Prostate gland (tissue), 2 donors: ENCODE measurements at regions not wholly inside any gene's neighbourhood (a gene's known extent, or its start where the extent isn't known, plus 50 kb on each side); places are given as distances from the start of the nearest gene placed in this dataset.

Source experiments
- DNase-seq: peaks from one replicate; pipeline ENCODE4 v3.0.0-alpha.2; 2019; ENCODE audit warnings: low spot score
- H3K27ac ChIP-seq, 2 donors: fragments of 200-600 bp; sonication (generic); 2 replicates each; pipeline ENCODE4 v1.5.1; 2017 to 2019
- H3K27me3 ChIP-seq: fragments of 200-600 bp; sonication (generic); replicated peaks from 2 replicates; pipeline ENCODE4 v1.5.1; 2019; ENCODE audit not compliant: insufficient read depth
- H3K36me3 ChIP-seq, 2 donors: fragments of 200-600 bp; sonication (generic); 1 replicate in 1 of 2; 2 replicates in 1 of 2; pipeline versions ENCODE4 v1.5.1 to v1.8.1; 2017 to 2019
- H3K4me1 ChIP-seq: fragments of 200-600 bp; sonication (generic); replicated peaks from 2 replicates; pipeline ENCODE4 v1.5.1; 2019
- H3K4me3 ChIP-seq, 2 donors: fragments of 200-600 bp; sonication (generic); 2 replicates each; pipeline ENCODE4 v1.5.1; 2017 to 2019
- H3K9me3 ChIP-seq: fragments of 200-600 bp; sonication (generic); 2 replicates; pipeline ENCODE4 v1.5.1; 2017
- CTCF ChIP-seq, 4 experiments: fragments of 200-600 bp in 2 of 4; fragments of 450-650 bp in 2 of 4; sonication (generic) in 2 of 4; IDR thresholded peaks; 1 replicate in 3 of 4; 2 replicates in 1 of 4; pipeline ENCODE4 v1.5.1; 2016 to 2019; ENCODE audit warnings: antibody characterized with exemption in 4 of 4, mild to moderate bottlenecking in 2 of 4, moderate library complexity in 2 of 4
- POLR2A ChIP-seq: fragments of 450-650 bp; IDR thresholded peaks from one replicate; pipeline ENCODE4 v1.6.1; 2016; ENCODE audit warnings: antibody characterized with exemption, mild to moderate bottlenecking
- POLR2AphosphoS5 ChIP-seq: sonication (generic); formaldehyde crosslinking; IDR thresholded peaks from one replicate; pipeline ENCODE4 v1.6.1; 2017; ENCODE audit warnings: antibody characterized with exemption
- WGBS: methylation state at CpG from one replicate; pipeline ENCODE4 v1.1.5; 2018; 5-methylcytosine and 5-hydroxymethylcytosine counted together
- intact Hi-C: fragments of 100-400 bp; cut with DNase I; formaldehyde crosslinking; loops from one replicate; pipeline ENCODE4 v1.14.2; 2022

DNA sequence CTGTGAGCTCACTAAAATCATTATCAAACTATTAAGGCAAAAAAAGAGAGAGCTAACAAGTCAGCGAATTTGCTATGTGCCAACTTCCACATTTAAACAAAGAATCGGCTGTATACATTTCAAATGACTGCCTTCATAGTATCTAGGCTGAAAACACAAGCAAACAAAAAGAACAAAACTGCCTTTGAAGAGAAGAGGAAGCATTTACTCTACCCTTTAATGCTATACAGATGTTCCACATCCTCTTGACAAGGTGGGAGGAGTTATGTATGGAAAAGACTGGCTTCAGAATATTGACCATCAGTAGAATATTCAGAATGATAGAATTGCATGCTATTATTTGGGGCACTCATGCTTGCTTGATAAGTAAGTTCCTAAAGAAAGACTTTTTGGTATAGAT is 741.7 kb downstream of the PLCL1 start:
- Histone ChIP-seq H3K9me3 (no peaks in the 10 kb centered on the region), H3K4me3 (no peak overlapping the region), H3K27ac (no peak overlapping the region), H3K36me3 (no peaks in the 10 kb centered on the region), H3K27me3 (no peaks in the 10 kb centered on the region), H3K4me1 (no peaks in the 10 kb centered on the region)
- 10% methylated on average over 2 of the region's 2 CpGs for WGBS
- intact Hi-C loops: no loop called here
- DNase-seq: no peak
- TF ChIP-seq POLR2A: no peak
- no peak for TF ChIP-seq POLR2AphosphoS5

DNA sequence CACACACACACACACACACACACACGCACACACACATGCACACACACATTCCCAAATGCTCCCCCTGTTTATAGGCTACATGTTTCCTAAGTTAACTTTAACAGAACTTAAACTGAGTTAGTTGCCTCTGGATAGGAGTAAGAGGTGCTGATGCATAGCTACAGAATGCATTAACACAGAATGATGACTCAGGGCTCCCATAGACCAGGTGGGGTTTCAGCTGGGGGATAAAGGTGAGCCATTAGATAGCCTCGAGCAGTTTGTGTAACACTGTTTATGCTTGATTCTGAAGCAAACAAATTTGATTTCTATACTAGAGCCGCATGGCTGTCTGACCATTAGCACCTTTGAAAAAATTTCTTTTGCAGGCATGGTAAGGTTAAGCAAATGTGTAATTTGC is 741.0 kb downstream of the PLCL1 start:
- Histone ChIP-seq H3K4me1 (no peaks in the 10 kb centered on the region), H3K36me3 (no peaks in the 10 kb centered on the region), H3K9me3 (no peaks in the 10 kb centered on the region), H3K27ac (no peak overlapping the region), H3K4me3 (no peak overlapping the region), H3K27me3 (no peaks in the 10 kb centered on the region)
- DNase-seq: no peak
- TF ChIP-seq CTCF (IDR thresholded peaks at IDR 0.05) (no peak), POLR2AphosphoS5 (no peak), POLR2A (no peak)
- 69% methylated on average over 3 of the region's 3 CpGs for WGBS
- intact Hi-C loops: no loop called here

DNA sequence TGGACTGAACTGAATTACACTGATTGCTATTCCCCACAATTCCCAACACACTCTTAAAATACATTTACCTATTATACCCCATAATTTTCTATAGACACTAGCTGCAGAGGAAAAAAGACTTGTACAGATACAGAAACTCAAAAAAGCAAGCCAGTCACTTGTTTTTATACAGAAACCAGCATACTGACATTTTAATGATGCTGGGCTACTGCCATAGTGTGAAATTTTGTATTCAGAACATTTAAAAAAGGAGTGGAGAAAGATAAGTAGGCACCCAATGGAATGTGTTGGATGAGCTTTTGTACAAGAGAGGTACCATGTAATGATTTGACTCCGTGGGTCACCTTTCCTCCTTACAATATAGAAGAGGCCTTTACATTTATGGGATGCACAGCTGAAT is 740.1 kb downstream of the PLCL1 start:
- no peaks in the 10 kb centered on the region for H3K36me3 ChIP-seq
- DNase-seq: no peak
- no peaks in the 10 kb centered on the region for H3K27me3 ChIP-seq
- intact Hi-C loops: no loop called here
- H3K27ac ChIP-seq: no peak overlapping the region
- WGBS: 79% methylated on average over 1 of the region's 1 CpG
- H3K4me3 ChIP-seq: no peak overlapping the region
- no peak for TF ChIP-seq POLR2AphosphoS5
- TF ChIP-seq CTCF (IDR thresholded peaks at IDR 0.05): no peak
- TF ChIP-seq POLR2A: no peak
- H3K9me3 ChIP-seq: no peaks in the 10 kb centered on the region
- H3K4me1 ChIP-seq: no peaks in the 10 kb centered on the region

GRCh38 chr2:198534756-198535155 is 730.4 kb downstream of the PLCL1 start:
- WGBS: 95% methylated on average over 3 of the region's 3 CpGs
- Histone ChIP-seq H3K9me3 (no peaks in the 10 kb centered on the region), H3K27ac (no peak overlapping the region), H3K27me3 (no peaks in the 10 kb centered on the region), H3K4me1 (no peaks in the 10 kb centered on the region), H3K36me3 (no peaks in the 10 kb centered on the region), H3K4me3 (no peak overlapping the region)
- no peak for TF ChIP-seq POLR2A
- no peak for DNase-seq
- intact Hi-C loops: no loop called here

DNA sequence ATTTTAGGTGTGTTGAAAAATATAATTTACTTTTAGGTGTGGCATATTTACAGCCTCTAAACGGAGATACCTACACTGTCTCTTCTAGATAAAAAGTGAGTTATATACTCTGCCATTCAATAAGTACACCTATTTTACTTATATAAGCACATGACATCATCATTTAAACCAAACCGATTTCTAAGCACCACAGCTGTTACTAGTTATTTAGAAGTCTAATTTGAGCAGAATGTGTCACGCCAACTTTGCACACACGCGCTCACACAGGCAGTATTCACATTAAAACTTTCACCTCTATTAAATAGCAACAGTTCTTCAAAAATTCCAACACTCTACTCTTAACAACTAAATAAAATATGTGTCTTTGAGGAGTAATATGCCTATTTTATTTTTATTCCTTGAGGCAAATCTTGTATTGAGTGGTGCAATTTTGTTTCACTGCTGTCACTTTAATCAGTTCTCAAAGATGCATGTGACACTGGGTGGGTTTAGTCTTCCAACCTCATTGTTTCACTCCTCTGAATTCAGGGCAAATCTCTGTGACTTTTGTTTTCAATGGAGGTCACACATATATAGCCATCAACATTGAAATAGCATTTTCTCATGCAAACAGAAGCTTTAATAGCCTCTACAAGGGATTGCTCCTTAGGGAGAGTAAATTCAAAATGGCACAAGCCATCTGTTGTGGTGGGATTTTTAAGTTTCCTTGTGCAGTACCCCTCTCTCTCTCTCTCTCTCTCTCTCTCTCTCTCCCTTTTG is 721.0 kb downstream of the PLCL1 start:
- TF ChIP-seq POLR2A (no peak), POLR2AphosphoS5 (no peak), CTCF (IDR thresholded peaks at IDR 0.05) (no peak)
- H3K9me3 ChIP-seq: no peaks in the 10 kb centered on the region
- intact Hi-C loops: no loop called here
- H3K4me1 ChIP-seq: no peaks in the 10 kb centered on the region
- no peaks in the 10 kb centered on the region for H3K36me3 ChIP-seq
- H3K27ac ChIP-seq: no peak overlapping the region
- no peak overlapping the region for H3K4me3 ChIP-seq
- WGBS: 86% methylated on average over 5 of the region's 5 CpGs
- DNase-seq: no peak
- no peaks in the 10 kb centered on the region for H3K27me3 ChIP-seq

DNA sequence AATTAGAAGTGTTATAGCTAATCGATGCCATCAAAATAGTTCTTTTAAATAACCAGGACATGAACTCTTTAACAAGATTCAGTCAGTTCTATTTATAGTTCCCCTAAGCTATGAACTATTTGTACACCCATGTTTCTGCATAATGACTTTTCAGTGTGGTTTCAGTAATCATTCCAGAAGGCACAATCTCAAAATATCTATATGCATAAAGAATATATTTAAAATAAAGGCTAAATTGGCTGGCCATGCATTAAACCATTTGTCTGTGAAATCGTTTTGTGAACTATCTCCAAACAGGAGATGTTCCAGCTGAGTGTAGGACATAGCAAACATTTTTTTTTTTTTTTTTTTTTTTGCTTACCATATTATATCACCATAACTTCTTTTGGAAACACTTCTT is 719.3 kb downstream of the PLCL1 start:
- intact Hi-C loops: no loop called here
- TF ChIP-seq CTCF (IDR thresholded peaks at IDR 0.05): no peak
- TF ChIP-seq POLR2A: no peak
- TF ChIP-seq POLR2AphosphoS5: no peak
- no peaks in the 10 kb centered on the region for H3K9me3 ChIP-seq
- no peaks in the 10 kb centered on the region for H3K4me1 ChIP-seq
- no peaks in the 10 kb centered on the region for H3K27me3 ChIP-seq
- no peak overlapping the region for H3K4me3 ChIP-seq
- 57% methylated on average over 2 of the region's 2 CpGs for WGBS
- no peaks in the 10 kb centered on the region for H3K36me3 ChIP-seq
- no peak overlapping the region for H3K27ac ChIP-seq
- no peak for DNase-seq
